Ishikawa (cell line): ENCODE measurements at regions not wholly inside any gene's neighbourhood (a gene's known extent, or its start where the extent isn't known, plus 50 kb on each side); places are given as distances from the start of the nearest gene placed in this dataset.

Experiments used
- TAF1 ChIP-seq: IDR thresholded peaks from 2 replicates; pipeline ENCODE4 v1.6.1; 2012; ENCODE audit warnings: low read depth, mild to moderate bottlenecking
- TCF12 ChIP-seq: IDR thresholded peaks from 2 replicates; pipeline ENCODE4 v1.6.1; 2012; ENCODE audit warnings: low read depth
- YY1 ChIP-seq: IDR thresholded peaks from 2 replicates; pipeline ENCODE4 v1.6.1; 2012; ENCODE audit warnings: low read depth
- TF ChIP-seq, protein P1 (sequence below): IDR thresholded peaks from 2 replicates; pipeline ENCODE4 v1.6.1; 2012

DNA sequence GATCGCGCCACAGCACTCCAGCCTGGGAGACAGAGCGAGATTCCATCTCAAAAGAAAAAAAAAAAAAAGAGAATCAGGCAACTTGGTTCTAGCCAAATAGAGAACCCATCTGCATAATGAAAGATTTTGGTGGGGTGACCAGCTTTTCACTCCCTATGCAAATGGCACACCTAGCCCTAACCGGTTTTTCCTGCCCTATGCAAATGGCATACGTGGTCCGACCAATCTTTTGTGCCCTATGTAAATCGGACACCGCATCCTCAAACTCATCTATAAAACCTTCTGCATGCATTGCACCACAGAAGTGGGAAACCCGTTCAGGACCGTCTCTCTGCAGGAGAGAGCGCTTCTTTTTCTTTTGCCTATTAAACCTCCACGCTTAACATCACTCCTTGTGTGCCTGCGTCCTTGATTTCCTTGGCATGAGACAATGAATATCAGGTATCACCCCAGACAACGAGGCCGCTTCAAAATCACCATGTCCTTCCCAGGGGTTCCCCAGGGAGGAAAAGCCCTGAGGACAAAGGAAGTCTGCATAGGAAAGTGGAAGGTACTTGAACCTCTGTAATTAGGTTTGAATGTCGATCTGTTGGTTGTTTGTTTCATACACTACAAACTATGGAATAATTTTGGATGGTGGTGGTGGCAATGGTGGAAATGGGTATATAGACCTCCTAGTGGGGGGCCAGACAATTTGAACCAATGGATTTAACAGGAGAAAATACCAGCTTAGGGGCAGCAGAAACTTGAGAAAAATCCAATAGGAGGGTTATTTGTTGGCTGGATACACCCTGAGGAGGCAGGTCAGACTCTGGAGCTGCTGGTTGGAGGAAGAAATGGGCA lies 396.2 kb downstream of the TYW1 start:
- TF ChIP-seq TCF12 = no peak
- no peak for TF ChIP-seq TAF1
- TF ChIP-seq YY1 = no peak
- TF ChIP-seq, protein P1, sequence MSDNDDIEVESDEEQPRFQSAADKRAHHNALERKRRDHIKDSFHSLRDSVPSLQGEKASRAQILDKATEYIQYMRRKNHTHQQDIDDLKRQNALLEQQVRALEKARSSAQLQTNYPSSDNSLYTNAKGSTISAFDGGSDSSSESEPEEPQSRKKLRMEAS = peak; percentile 37; the same call in 1 of the 2 replicates
